Neural progenitor cell (in vitro differentiated cells): ENCODE measurements at regions not wholly inside any gene's neighbourhood (a gene's known extent, or its start where the extent isn't known, plus 50 kb on each side); places are given as distances from the start of the nearest gene placed in this dataset.

Source experiments
- DNase-seq: peaks from one replicate; pipeline ENCODE4 v3.0.0-alpha.2; 2016; ENCODE audit warnings: low spot score
- H2AFZ ChIP-seq: fragments of 200-600 bp; sonication (generic); replicated peaks from 2 replicates; pipeline ENCODE4 v1.6.1; 2016; ENCODE audit warnings: antibody characterized with exemption
- H3F3A ChIP-seq: fragments of 200-600 bp; sonication (generic); 2 replicates; pipeline ENCODE4 v1.6.1; 2016; ENCODE audit warnings: antibody characterized with exemption, low read depth
- H3K27ac ChIP-seq: fragments of 200-600 bp; sonication (generic); 2 replicates; pipeline ENCODE4 v1.5.1; 2016; ENCODE audit warnings: mild to moderate bottlenecking
- H3K27me3 ChIP-seq: fragments of 200-600 bp; sonication (generic); 2 replicates; pipeline ENCODE4 v1.6.1; 2016; ENCODE audit warnings: mild to moderate bottlenecking, moderate library complexity
- H3K36me3 ChIP-seq: fragments of 200-600 bp; sonication (generic); 2 replicates; pipeline ENCODE4 v1.5.1; 2016
- H3K4me1 ChIP-seq: fragments of 200-600 bp; sonication (generic); 2 replicates; pipeline ENCODE4 v1.6.1; 2016; ENCODE audit warnings: mixed run types
- H3K4me2 ChIP-seq: fragments of 200-600 bp; sonication (generic); 2 replicates; pipeline ENCODE4 v1.6.1; 2016
- H3K4me3 ChIP-seq: fragments of 200-600 bp; sonication (generic); 2 replicates; pipeline ENCODE4 v1.5.1; 2016
- H3K79me2 ChIP-seq: fragments of 200-600 bp; sonication (generic); 2 replicates; pipeline ENCODE4 v1.6.1; 2016; ENCODE audit warnings: low read depth
- H3K9ac ChIP-seq: fragments of 200-600 bp; sonication (generic); 2 replicates; pipeline ENCODE4 v1.6.1; 2016
- H3K9me3 ChIP-seq: fragments of 200-600 bp; sonication (generic); 2 replicates; pipeline ENCODE4 v1.5.1; 2016; ENCODE audit warnings: low read depth
- H4K20me1 ChIP-seq: fragments of 200-600 bp; sonication (generic); 2 replicates; pipeline ENCODE4 v1.6.1; 2016; ENCODE audit warnings: low read depth
- H3K27ac Mint-ChIP-seq: 3 replicates; pipeline ENCODE4 v1.8.0; 2021; ENCODE audit warnings: mixed read lengths
- H3K27me3 Mint-ChIP-seq: 2 replicates; pipeline ENCODE4 v1.8.0; 2022; ENCODE audit warnings: low read depth, mild to moderate bottlenecking, inconsistent platforms, moderate library complexity, mixed read lengths; ENCODE audit not compliant: insufficient read depth
- H3K36me3 Mint-ChIP-seq: 3 replicates; pipeline ENCODE4 v1.8.0; 2021; ENCODE audit warnings: mixed read lengths
- H3K4me1 Mint-ChIP-seq: 3 replicates; pipeline ENCODE4 v1.8.0; 2021; ENCODE audit warnings: mixed read lengths
- H3K4me3 Mint-ChIP-seq: 3 replicates; pipeline ENCODE4 v1.8.0; 2021; ENCODE audit warnings: mild to moderate bottlenecking, moderate library complexity, mixed read lengths
- H3K9me3 Mint-ChIP-seq: 3 replicates; pipeline ENCODE4 v1.8.0; 2020; ENCODE audit warnings: mixed read lengths
- EZH2 ChIP-seq: fragments of 200-600 bp; sonication (generic); IDR thresholded peaks from 2 replicates; pipeline ENCODE4 v1.6.1; 2017; ENCODE audit warnings: antibody characterized with exemption, mild to moderate bottlenecking, moderate library complexity
- EZH2phosphoT487 ChIP-seq: fragments of 200-600 bp; sonication (generic); IDR thresholded peaks from 2 replicates; pipeline ENCODE4 v1.6.1; 2017; ENCODE audit warnings: antibody characterized with exemption
- TF ChIP-seq, protein P1 (sequence below): fragments of 200-600 bp; sonication (generic); IDR thresholded peaks from 2 replicates; pipeline ENCODE4 v1.5.1; 2017; ENCODE audit warnings: antibody characterized with exemption, mild to moderate bottlenecking

DNA sequence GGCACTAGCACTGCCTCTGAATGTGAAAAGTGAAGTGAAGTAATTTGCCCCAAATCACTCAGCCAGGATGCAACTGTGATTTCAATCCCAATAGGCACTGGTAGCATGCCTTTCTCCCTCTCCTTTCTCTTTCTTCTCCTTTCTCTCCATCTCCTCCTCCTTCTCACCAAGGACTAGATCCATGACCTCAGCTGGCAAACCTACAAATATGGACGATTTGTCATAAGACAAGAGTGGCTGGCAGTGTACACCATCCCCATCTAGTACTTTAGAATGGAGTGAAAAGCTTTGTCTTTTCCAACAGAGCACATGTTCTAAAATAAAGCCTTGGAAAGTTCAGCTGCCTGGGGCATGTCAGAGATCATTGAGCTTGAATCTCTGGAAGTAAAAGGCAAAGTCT is 574.7 kb upstream of the CLINT1 start:
- H3K36me3 Mint-ChIP-seq, result no peaks in the 10 kb centered on the region
- H3K36me3 ChIP-seq, result no peaks in the 10 kb centered on the region
- H3K27me3 Mint-ChIP-seq, result peaks cover 7% of the 10 kb centered on the region
- H3K9me3 ChIP-seq, result no peaks in the 10 kb centered on the region
- no peak overlapping the region for H3K4me3 Mint-ChIP-seq
- H3K27ac Mint-ChIP-seq, result no peak overlapping the region
- H3F3A ChIP-seq, result no peaks in the 10 kb centered on the region
- no peak for TF ChIP-seq EZH2
- TF ChIP-seq, protein P1, sequence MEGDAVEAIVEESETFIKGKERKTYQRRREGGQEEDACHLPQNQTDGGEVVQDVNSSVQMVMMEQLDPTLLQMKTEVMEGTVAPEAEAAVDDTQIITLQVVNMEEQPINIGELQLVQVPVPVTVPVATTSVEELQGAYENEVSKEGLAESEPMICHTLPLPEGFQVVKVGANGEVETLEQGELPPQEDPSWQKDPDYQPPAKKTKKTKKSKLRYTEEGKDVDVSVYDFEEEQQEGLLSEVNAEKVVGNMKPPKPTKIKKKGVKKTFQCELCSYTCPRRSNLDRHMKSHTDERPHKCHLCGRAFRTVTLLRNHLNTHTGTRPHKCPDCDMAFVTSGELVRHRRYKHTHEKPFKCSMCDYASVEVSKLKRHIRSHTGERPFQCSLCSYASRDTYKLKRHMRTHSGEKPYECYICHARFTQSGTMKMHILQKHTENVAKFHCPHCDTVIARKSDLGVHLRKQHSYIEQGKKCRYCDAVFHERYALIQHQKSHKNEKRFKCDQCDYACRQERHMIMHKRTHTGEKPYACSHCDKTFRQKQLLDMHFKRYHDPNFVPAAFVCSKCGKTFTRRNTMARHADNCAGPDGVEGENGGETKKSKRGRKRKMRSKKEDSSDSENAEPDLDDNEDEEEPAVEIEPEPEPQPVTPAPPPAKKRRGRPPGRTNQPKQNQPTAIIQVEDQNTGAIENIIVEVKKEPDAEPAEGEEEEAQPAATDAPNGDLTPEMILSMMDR, result no peak
- no peak for TF ChIP-seq EZH2phosphoT487
- H3K4me1 Mint-ChIP-seq, result no peaks in the 10 kb centered on the region
- no peak overlapping the region for H3K9ac ChIP-seq
- no peaks in the 10 kb centered on the region for H3K27me3 ChIP-seq
- no peaks in the 10 kb centered on the region for H4K20me1 ChIP-seq
- no peak overlapping the region for H3K4me3 ChIP-seq
- no peaks in the 10 kb centered on the region for H3K4me1 ChIP-seq
- no peak for DNase-seq
- peaks cover 2% of the 10 kb centered on the region for H3K9me3 Mint-ChIP-seq
- H3K4me2 ChIP-seq, result no peak overlapping the region
- no peak overlapping the region for H2AFZ ChIP-seq
- H3K79me2 ChIP-seq, result no peaks in the 10 kb centered on the region
- no peak overlapping the region for H3K27ac ChIP-seq

DNA sequence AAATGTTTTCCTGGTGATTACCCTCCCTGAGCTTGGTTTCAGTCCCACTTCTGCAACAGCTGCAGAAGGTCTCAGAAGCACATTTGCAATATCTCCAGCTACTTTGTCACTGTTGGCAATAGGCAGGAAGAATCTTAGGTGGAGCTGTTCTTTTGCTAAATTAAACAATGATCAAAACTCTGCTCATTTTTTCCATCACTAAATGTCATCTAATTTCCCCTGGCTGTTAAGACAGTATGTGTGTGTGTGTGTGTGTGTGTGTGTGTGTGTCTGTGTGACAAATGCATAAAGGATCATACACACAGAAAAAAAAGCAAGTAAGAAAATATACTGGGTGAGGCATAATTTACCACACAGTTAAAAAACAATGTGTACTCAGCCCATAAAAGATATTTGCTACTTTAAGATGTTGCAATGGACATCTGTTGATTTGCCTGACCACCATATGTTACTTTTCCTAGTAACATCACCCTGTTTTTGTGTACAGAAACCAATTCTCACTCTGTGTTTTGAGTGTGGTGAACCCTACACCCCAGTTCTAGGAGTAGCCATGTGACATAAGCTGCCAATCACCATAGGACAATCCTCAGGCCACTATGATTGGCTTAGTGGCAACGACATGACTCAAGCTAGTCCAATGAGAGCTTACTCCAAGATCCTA is 572.6 kb upstream of the CLINT1 start:
- no peaks in the 10 kb centered on the region for H4K20me1 ChIP-seq
- H3K4me1 ChIP-seq, result no peaks in the 10 kb centered on the region
- H3K4me1 Mint-ChIP-seq, result no peaks in the 10 kb centered on the region
- H3K9ac ChIP-seq, result no peak overlapping the region
- no peak for DNase-seq
- H2AFZ ChIP-seq, result no peak overlapping the region
- H3K27ac Mint-ChIP-seq, result no peak overlapping the region
- H3K36me3 Mint-ChIP-seq, result no peaks in the 10 kb centered on the region
- H3K36me3 ChIP-seq, result no peaks in the 10 kb centered on the region
- no peaks in the 10 kb centered on the region for H3K9me3 ChIP-seq
- no peak overlapping the region for H3K27ac ChIP-seq
- TF ChIP-seq EZH2phosphoT487 (no peak), EZH2 (no peak)
- TF ChIP-seq, protein P1, result no peak
- H3K9me3 Mint-ChIP-seq, result peaks cover 2% of the 10 kb centered on the region
- no peak overlapping the region for H3K4me2 ChIP-seq
- H3K4me3 ChIP-seq, result no peak overlapping the region
- no peaks in the 10 kb centered on the region for H3F3A ChIP-seq
- no peak overlapping the region for H3K4me3 Mint-ChIP-seq
- no peaks in the 10 kb centered on the region for H3K79me2 ChIP-seq
- no peaks in the 10 kb centered on the region for H3K27me3 ChIP-seq
- peaks cover 6% of the 10 kb centered on the region for H3K27me3 Mint-ChIP-seq

DNA sequence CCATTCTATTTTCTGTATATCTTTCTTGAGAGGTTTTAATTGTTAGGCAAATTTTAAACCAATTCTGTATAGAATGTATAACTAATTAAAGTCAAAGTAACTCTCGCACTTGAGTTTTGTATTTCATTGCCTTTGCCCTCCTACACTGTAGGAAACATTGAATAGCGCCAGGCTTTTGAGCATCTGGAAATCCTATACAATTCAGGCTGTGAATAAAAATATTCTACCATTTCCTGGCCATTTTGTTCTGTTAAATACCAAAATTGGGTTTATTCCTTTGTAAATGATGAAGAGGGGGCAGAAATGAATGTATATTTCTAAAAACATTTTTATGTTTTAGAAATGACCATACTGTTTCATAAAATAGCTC is 571.8 kb upstream of the CLINT1 start:
- Histone ChIP-seq H3K4me1 (no peaks in the 10 kb centered on the region), H3K9ac (no peak overlapping the region), H3K9me3 (no peaks in the 10 kb centered on the region), H3K27me3 (no peaks in the 10 kb centered on the region), H3K36me3 (no peaks in the 10 kb centered on the region), H2AFZ (no peak overlapping the region), H3F3A (no peaks in the 10 kb centered on the region), H4K20me1 (no peaks in the 10 kb centered on the region), H3K27ac (no peak overlapping the region), H3K79me2 (no peaks in the 10 kb centered on the region), H3K4me3 (no peak overlapping the region), H3K4me2 (no peak overlapping the region)
- Mint-ChIP-seq H3K9me3 (peaks cover 2% of the 10 kb centered on the region), H3K36me3 (no peaks in the 10 kb centered on the region), H3K27ac (no peak overlapping the region), H3K4me3 (no peak overlapping the region), H3K4me1 (no peaks in the 10 kb centered on the region), H3K27me3 (peaks cover 5% of the 10 kb centered on the region)
- no peak for DNase-seq
- TF ChIP-seq EZH2phosphoT487, result no peak
- no peak for TF ChIP-seq EZH2

DNA sequence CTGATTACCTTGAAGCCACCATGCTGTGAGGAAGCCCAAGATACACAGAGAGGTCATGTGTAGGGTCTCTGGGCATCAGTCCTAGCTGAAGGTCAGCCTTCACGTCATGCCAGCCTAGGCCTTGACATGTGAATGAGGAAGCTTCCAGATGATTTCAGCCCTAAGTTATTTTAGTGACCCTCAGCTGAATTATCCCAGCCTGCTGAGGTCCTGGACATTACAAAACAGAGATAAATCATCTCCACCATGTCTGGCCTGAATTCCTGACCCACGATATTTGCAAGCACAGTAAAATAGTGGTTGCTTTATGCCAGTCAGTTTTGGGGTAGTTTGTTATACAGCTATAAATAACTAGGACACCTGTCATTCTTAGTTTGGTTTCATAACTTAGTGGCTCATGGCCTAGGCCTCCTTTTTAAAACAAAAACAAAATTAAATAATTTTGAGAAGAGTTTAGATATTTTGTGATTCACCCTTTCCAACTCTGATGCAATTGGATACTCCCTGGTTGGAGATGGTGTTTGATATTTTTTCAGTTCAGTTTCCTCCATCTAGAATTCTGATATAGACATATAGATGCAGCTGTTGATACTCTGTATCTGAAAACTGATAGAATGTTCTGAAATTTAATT is 571.3 kb upstream of the CLINT1 start:
- no peak overlapping the region for H3K4me2 ChIP-seq
- no peaks in the 10 kb centered on the region for H3K4me1 Mint-ChIP-seq
- H3K9ac ChIP-seq, result no peak overlapping the region
- no peak overlapping the region for H3K27ac Mint-ChIP-seq
- H3K4me3 ChIP-seq, result no peak overlapping the region
- H3K9me3 Mint-ChIP-seq, result peaks cover 2% of the 10 kb centered on the region
- H3K27me3 Mint-ChIP-seq, result peaks cover 3% of the 10 kb centered on the region
- no peaks in the 10 kb centered on the region for H3K4me1 ChIP-seq
- no peaks in the 10 kb centered on the region for H3F3A ChIP-seq
- no peaks in the 10 kb centered on the region for H3K9me3 ChIP-seq
- H2AFZ ChIP-seq, result no peak overlapping the region
- H3K27me3 ChIP-seq, result no peaks in the 10 kb centered on the region
- H4K20me1 ChIP-seq, result no peaks in the 10 kb centered on the region
- H3K4me3 Mint-ChIP-seq, result no peak overlapping the region
- TF ChIP-seq, protein P1, result no peak
- TF ChIP-seq EZH2phosphoT487 (no peak), EZH2 (no peak)
- no peaks in the 10 kb centered on the region for H3K36me3 Mint-ChIP-seq
- H3K79me2 ChIP-seq, result no peaks in the 10 kb centered on the region
- H3K36me3 ChIP-seq, result no peaks in the 10 kb centered on the region
- no peak for DNase-seq
- no peak overlapping the region for H3K27ac ChIP-seq
